ENCODE measurements at regions not wholly inside any gene's neighbourhood (a gene's known extent, or its start where the extent isn't known, plus 50 kb on each side); places are given as distances from the start of the nearest gene placed in this dataset.

GRCh38 chr4:137106287-137106686 is 426.0 kb downstream of the PCDH18 start:
- no peak for DNase-seq
- no peaks in the 10 kb centered on the region for H3K4me1 ChIP-seq (ENCODE audit: control insufficient read depth, insufficient read depth, low read length)
- H3K9me3 ChIP-seq (replicated peaks; ENCODE audit: control insufficient read depth, low read depth, low read length) = no peaks in the 10 kb centered on the region
- H3K36me3 ChIP-seq (ENCODE audit: control insufficient read depth, insufficient read depth, low read length) = no peaks in the 10 kb centered on the region
- WGBS (ENCODE audit: insufficient coverage) = no CpG with 5 or more reads among the region's 3 CpGs
- H3K27ac ChIP-seq (ENCODE audit: low read length) = no peak overlapping the region
- H3K4me3 ChIP-seq (ENCODE audit: low read length) = no peak overlapping the region
- no peaks in the 10 kb centered on the region for H3K27me3 ChIP-seq (ENCODE audit: control insufficient read depth, insufficient read depth, low read length)

- no peaks in the 10 kb centered on the region for H3K27me3 ChIP-seq (ENCODE audit: control insufficient read depth, insufficient read depth, low read length)
- H3K4me1 ChIP-seq (ENCODE audit: control insufficient read depth, insufficient read depth, low read length) = no peaks in the 10 kb centered on the region
- no peak overlapping the region for H3K27ac ChIP-seq (ENCODE audit: low read length)
- DNase-seq = no peak
- H3K4me3 ChIP-seq (ENCODE audit: low read length) = no peak overlapping the region
- no peaks in the 10 kb centered on the region for H3K36me3 ChIP-seq (ENCODE audit: control insufficient read depth, insufficient read depth, low read length)
- WGBS (ENCODE audit: insufficient coverage) = no CpG with 5 or more reads among the region's 3 CpGs
- H3K9me3 ChIP-seq (replicated peaks; ENCODE audit: control insufficient read depth, low read depth, low read length) = no peaks in the 10 kb centered on the region
Measured at GRCh38 chr4:137090951-137091350, 441.3 kb downstream of the PCDH18 start.

- Histone ChIP-seq H3K36me3 (ENCODE audit: control insufficient read depth, insufficient read depth, low read length) (no peaks in the 10 kb centered on the region), H3K27me3 (ENCODE audit: control insufficient read depth, insufficient read depth, low read length) (no peaks in the 10 kb centered on the region), H3K4me3 (ENCODE audit: low read length) (no peak overlapping the region), H3K27ac (ENCODE audit: low read length) (no peak overlapping the region), H3K4me1 (ENCODE audit: control insufficient read depth, insufficient read depth, low read length) (no peaks in the 10 kb centered on the region), H3K9me3 (replicated peaks; ENCODE audit: control insufficient read depth, low read depth, low read length) (no peaks in the 10 kb centered on the region)
- no peak for DNase-seq
- no CpG with 5 or more reads among the region's 2 CpGs for WGBS (ENCODE audit: insufficient coverage)
Measured at GRCh38 chr4:137083571-137084135, 448.6 kb downstream of the PCDH18 start.

- WGBS (ENCODE audit: insufficient coverage) = no CpG with 5 or more reads among the region's 1 CpG
- H3K27ac ChIP-seq (ENCODE audit: low read length) = no peak overlapping the region
- H3K9me3 ChIP-seq (replicated peaks; ENCODE audit: control insufficient read depth, low read depth, low read length) = no peaks in the 10 kb centered on the region
- H3K4me1 ChIP-seq (ENCODE audit: control insufficient read depth, insufficient read depth, low read length) = no peaks in the 10 kb centered on the region
- DNase-seq = no peak
- H3K36me3 ChIP-seq (ENCODE audit: control insufficient read depth, insufficient read depth, low read length) = no peaks in the 10 kb centered on the region
- H3K27me3 ChIP-seq (ENCODE audit: control insufficient read depth, insufficient read depth, low read length) = no peaks in the 10 kb centered on the region
- H3K4me3 ChIP-seq (ENCODE audit: low read length) = no peak overlapping the region
Measured at GRCh38 chr4:137082061-137082460, 450.2 kb downstream of the PCDH18 start.

- Histone ChIP-seq H3K4me1 (ENCODE audit: control insufficient read depth, insufficient read depth, low read length) (no peaks in the 10 kb centered on the region), H3K27ac (ENCODE audit: low read length) (no peak overlapping the region), H3K4me3 (ENCODE audit: low read length) (no peak overlapping the region), H3K36me3 (ENCODE audit: control insufficient read depth, insufficient read depth, low read length) (no peaks in the 10 kb centered on the region), H3K27me3 (ENCODE audit: control insufficient read depth, insufficient read depth, low read length) (no peaks in the 10 kb centered on the region), H3K9me3 (replicated peaks; ENCODE audit: control insufficient read depth, low read depth, low read length) (peaks cover 13% of the 10 kb centered on the region)
- DNase-seq = no peak
- 75% methylated on average over 3 of the region's 3 CpGs for WGBS (ENCODE audit: insufficient coverage)
Measured at GRCh38 chr4:137076908-137077307, 455.4 kb downstream of the PCDH18 start.

GRCh38 chr4:137075586-137075985 is 456.7 kb downstream of the PCDH18 start:
- no peaks in the 10 kb centered on the region for H3K4me1 ChIP-seq (ENCODE audit: control insufficient read depth, insufficient read depth, low read length)
- H3K36me3 ChIP-seq (ENCODE audit: control insufficient read depth, insufficient read depth, low read length) = no peaks in the 10 kb centered on the region
- WGBS (ENCODE audit: insufficient coverage) = 80% methylated on average over 3 of the region's 4 CpGs
- no peak for DNase-seq
- no peak overlapping the region for H3K27ac ChIP-seq (ENCODE audit: low read length)
- no peak overlapping the region for H3K4me3 ChIP-seq (ENCODE audit: low read length)
- peaks cover 13% of the 10 kb centered on the region for H3K9me3 ChIP-seq (replicated peaks; ENCODE audit: control insufficient read depth, low read depth, low read length)
- no peaks in the 10 kb centered on the region for H3K27me3 ChIP-seq (ENCODE audit: control insufficient read depth, insufficient read depth, low read length)

- no peaks in the 10 kb centered on the region for H3K27me3 ChIP-seq (ENCODE audit: control insufficient read depth, insufficient read depth, low read length)
- no peak overlapping the region for H3K4me3 ChIP-seq (ENCODE audit: low read length)
- no peaks in the 10 kb centered on the region for H3K36me3 ChIP-seq (ENCODE audit: control insufficient read depth, insufficient read depth, low read length)
- no peaks in the 10 kb centered on the region for H3K4me1 ChIP-seq (ENCODE audit: control insufficient read depth, insufficient read depth, low read length)
- H3K27ac ChIP-seq (ENCODE audit: low read length) = no peak overlapping the region
- WGBS (ENCODE audit: insufficient coverage) = 86% methylated on average over 1 of the region's 2 CpGs
- no peak for DNase-seq
- peaks cover 1% of the 10 kb centered on the region for H3K9me3 ChIP-seq (replicated peaks; ENCODE audit: control insufficient read depth, low read depth, low read length)
Measured at GRCh38 chr4:137070614-137071013, 461.7 kb downstream of the PCDH18 start.

- Histone ChIP-seq H3K27me3 (ENCODE audit: control insufficient read depth, insufficient read depth, low read length) (no peaks in the 10 kb centered on the region), H3K36me3 (ENCODE audit: control insufficient read depth, insufficient read depth, low read length) (no peaks in the 10 kb centered on the region), H3K4me1 (ENCODE audit: control insufficient read depth, insufficient read depth, low read length) (no peaks in the 10 kb centered on the region), H3K9me3 (replicated peaks; ENCODE audit: control insufficient read depth, low read depth, low read length) (no peaks in the 10 kb centered on the region), H3K27ac (ENCODE audit: low read length) (no peak overlapping the region), H3K4me3 (ENCODE audit: low read length) (no peak overlapping the region)
- DNase-seq = no peak
- WGBS (ENCODE audit: insufficient coverage) = 83% methylated on average over 1 of the region's 2 CpGs
Measured at GRCh38 chr4:137069473-137069872, 462.8 kb downstream of the PCDH18 start.

GRCh38 chr4:137067735-137068134 is 464.6 kb downstream of the PCDH18 start:
- H3K4me3 ChIP-seq (ENCODE audit: low read length) = no peak overlapping the region
- no peaks in the 10 kb centered on the region for H3K4me1 ChIP-seq (ENCODE audit: control insufficient read depth, insufficient read depth, low read length)
- H3K36me3 ChIP-seq (ENCODE audit: control insufficient read depth, insufficient read depth, low read length) = no peaks in the 10 kb centered on the region
- no CpG with 5 or more reads among the region's 1 CpG for WGBS (ENCODE audit: insufficient coverage)
- no peak overlapping the region for H3K27ac ChIP-seq (ENCODE audit: low read length)
- H3K9me3 ChIP-seq (replicated peaks; ENCODE audit: control insufficient read depth, low read depth, low read length) = no peaks in the 10 kb centered on the region
- no peak for DNase-seq
- no peaks in the 10 kb centered on the region for H3K27me3 ChIP-seq (ENCODE audit: control insufficient read depth, insufficient read depth, low read length)

GRCh38 chr4:137065311-137065710 is 467.0 kb downstream of the PCDH18 start:
- DNase-seq = no peak
- Histone ChIP-seq H3K27ac (ENCODE audit: low read length) (no peak overlapping the region), H3K36me3 (ENCODE audit: control insufficient read depth, insufficient read depth, low read length) (no peaks in the 10 kb centered on the region), H3K4me3 (ENCODE audit: low read length) (no peak overlapping the region), H3K9me3 (replicated peaks; ENCODE audit: control insufficient read depth, low read depth, low read length) (no peaks in the 10 kb centered on the region), H3K27me3 (ENCODE audit: control insufficient read depth, insufficient read depth, low read length) (no peaks in the 10 kb centered on the region), H3K4me1 (ENCODE audit: control insufficient read depth, insufficient read depth, low read length) (no peaks in the 10 kb centered on the region)
- no CpG with 5 or more reads among the region's 1 CpG for WGBS (ENCODE audit: insufficient coverage)

GRCh38 chr4:137063961-137064360 is 468.3 kb downstream of the PCDH18 start:
- WGBS (ENCODE audit: insufficient coverage) = no CpG with 5 or more reads among the region's 2 CpGs
- H3K4me3 ChIP-seq (ENCODE audit: low read length) = no peak overlapping the region
- no peaks in the 10 kb centered on the region for H3K27me3 ChIP-seq (ENCODE audit: control insufficient read depth, insufficient read depth, low read length)
- DNase-seq = no peak
- H3K36me3 ChIP-seq (ENCODE audit: control insufficient read depth, insufficient read depth, low read length) = no peaks in the 10 kb centered on the region
- H3K4me1 ChIP-seq (ENCODE audit: control insufficient read depth, insufficient read depth, low read length) = no peaks in the 10 kb centered on the region
- H3K27ac ChIP-seq (ENCODE audit: low read length) = no peak overlapping the region
- no peaks in the 10 kb centered on the region for H3K9me3 ChIP-seq (replicated peaks; ENCODE audit: control insufficient read depth, low read depth, low read length)

Measured in muscle of leg (tissue), 3 donors.